Endothelial cell of umbilical vein (primary cell): ENCODE measurements at regions not wholly inside any gene's neighbourhood (a gene's known extent, or its start where the extent isn't known, plus 50 kb on each side); places are given as distances from the start of the nearest gene placed in this dataset.

ENCODE experiments used
- BruUV-seq: library from RNA; stranded (reverse); fragments of 400-500 nt; replicated peaks from 2 replicates; lab custom pipeline; 2021; lab: Mats Ljungman, UMichigan
- CTCF ChIA-PET: fragments of 300-600, 350-600 bp; sonication (Branson Sonifier 250); formaldehyde crosslinking; loops from one replicate; lab custom pipeline; 2021; ENCODE audit warnings: antibody characterized with exemption, inconsistent platforms; lab: Charles Lee
- POLR2A ChIA-PET: fragments of 300-600, 350-600 bp; sonication (Branson Sonifier 250); formaldehyde crosslinking; loops from one replicate; lab custom pipeline; 2021; ENCODE audit warnings: antibody characterized with exemption, inconsistent platforms; lab: Charles Lee
- DNase-seq: peaks from one replicate; pipeline ENCODE4 v3.0.0-alpha.2; 2011; ENCODE audit warnings: low read depth, low spot score
- FAIRE-seq: peaks from 2 replicates; lab custom pipeline; 2011; peaks lifted over from hg19 to GRCh38; lab: Jason Lieb, UNC
- H2AFZ ChIP-seq: 2 replicates; pipeline ENCODE4 v1.6.0; 2012; ENCODE audit warnings: low read depth, low read length, control low read depth, inconsistent platforms
- H3K27ac ChIP-seq: 2 replicates; pipeline ENCODE4 v1.5.1; 2011; ENCODE audit warnings: low read depth, mild to moderate bottlenecking, control low read depth, low read length, moderate library complexity; ENCODE audit not compliant: insufficient read depth
- H3K27me3 ChIP-seq, 2 experiments: 2 replicates each; pipeline versions ENCODE4 v1.6.0 to v1.6.1; 2011; ENCODE audit warnings: low read length in 2 of 2, mixed read lengths in 1 of 2; ENCODE audit not compliant: control insufficient read depth in 2 of 2, insufficient read depth in 2 of 2
- H3K36me3 ChIP-seq, 2 experiments: 2 replicates in 1 of 2; 3 replicates in 1 of 2; pipeline ENCODE4 v1.5.1; 2011; ENCODE audit warnings: low read length in 2 of 2, mild to moderate bottlenecking in 1 of 2, moderate library complexity in 1 of 2; ENCODE audit not compliant: control insufficient read depth in 2 of 2, insufficient read depth in 2 of 2; ENCODE audit errors: extremely low read depth in 1 of 2
- H3K4me1 ChIP-seq: 3 replicates; pipeline ENCODE4 v1.5.1; 2011; ENCODE audit warnings: mild to moderate bottlenecking, low read length; ENCODE audit not compliant: control insufficient read depth, insufficient read depth; ENCODE audit errors: extremely low read depth
- H3K4me2 ChIP-seq: 2 replicates; pipeline ENCODE4 v1.6.1; 2011; ENCODE audit warnings: low read length, control low read depth, mixed read lengths; ENCODE audit not compliant: insufficient read depth
- H3K4me3 ChIP-seq, 3 experiments: fragments of 200-600 bp in 1 of 3; sonication (generic), shearing (Covaris generic) in 1 of 3; replicated peaks in 1 of 3; 2 replicates each; pipeline ENCODE4 v1.5.1; 2011 to 2016; ENCODE audit warnings: control low read depth in 3 of 3, low read length in 3 of 3, mild to moderate bottlenecking in 2 of 3, inconsistent platforms in 1 of 3, low read depth in 1 of 3, moderate library complexity in 1 of 3; ENCODE audit not compliant: insufficient read depth in 1 of 3
- H3K79me2 ChIP-seq: 2 replicates; pipeline ENCODE4 v1.6.0; 2012; ENCODE audit warnings: low read length, inconsistent platforms; ENCODE audit not compliant: control insufficient read depth, insufficient read depth
- H3K9ac ChIP-seq: replicated peaks from 2 replicates; pipeline ENCODE3; 2011; ENCODE audit warnings: low read length, control low read depth; ENCODE audit not compliant: insufficient read depth; ENCODE audit errors: extremely low read depth
- H3K9me1 ChIP-seq: replicated peaks from 3 replicates; pipeline ENCODE4 v1.6.0; 2011; ENCODE audit warnings: mild to moderate bottlenecking, low read length; ENCODE audit not compliant: control insufficient read depth, insufficient read depth; ENCODE audit errors: extremely low read depth
- H3K9me3 ChIP-seq: replicated peaks from 2 replicates; pipeline ENCODE4 v1.5.1; 2012; ENCODE audit warnings: low read length, inconsistent platforms; ENCODE audit not compliant: control insufficient read depth, insufficient read depth
- H4K20me1 ChIP-seq: replicated peaks from 2 replicates; pipeline ENCODE3; 2011; ENCODE audit warnings: mild to moderate bottlenecking, low read length; ENCODE audit not compliant: control insufficient read depth, insufficient read depth; ENCODE audit errors: extremely low read depth
- EZH2 ChIP-seq: IDR thresholded peaks from 2 replicates; pipeline ENCODE4 v1.6.1; 2012; ENCODE audit warnings: borderline replicate concordance, low read depth, mild to moderate bottlenecking, moderate library complexity, low read length, inconsistent platforms; ENCODE audit not compliant: severe bottlenecking
- FOS ChIP-seq: IDR thresholded peaks from 2 replicates; pipeline ENCODE4 v1.6.1; 2011; ENCODE audit warnings: mild to moderate bottlenecking, low read length, moderate library complexity, borderline replicate concordance; ENCODE audit not compliant: insufficient read depth
- GATA2 ChIP-seq: IDR thresholded peaks from 2 replicates; pipeline ENCODE4 v1.7.0; 2011; ENCODE audit warnings: low read depth, mild to moderate bottlenecking, moderate library complexity, mixed read lengths, low read length; ENCODE audit not compliant: insufficient read length, insufficient read depth
- JUN ChIP-seq: IDR thresholded peaks from 2 replicates; pipeline ENCODE4 v1.6.1; 2011; ENCODE audit warnings: borderline replicate concordance, low read depth; ENCODE audit not compliant: insufficient read length, insufficient read depth
- MYC ChIP-seq: IDR thresholded peaks from one replicate; pipeline ENCODE4 v1.6.1; 2011; ENCODE audit warnings: mild to moderate bottlenecking, low read depth, low read length
- POLR2A ChIP-seq: IDR thresholded peaks from 2 replicates; pipeline ENCODE4 v1.6.1; 2012; ENCODE audit warnings: low read depth, mild to moderate bottlenecking, control low read depth, low read length
- POLR2AphosphoS5 ChIP-seq: IDR thresholded peaks from 2 replicates; pipeline ENCODE4 v1.6.1; 2012; ENCODE audit warnings: low read depth, mild to moderate bottlenecking, control low read depth, low read length, moderate library complexity; ENCODE audit not compliant: insufficient read depth
- dilution Hi-C: fragments of 300-500 bp; cut with MboI; formaldehyde crosslinking; loops from one replicate; pipeline ENCODE4 v1.15.0; 2019; ENCODE audit warnings: low sequenced_read_pairs; ENCODE audit not compliant: extremely low pct_ligation_motif_present
- intact Hi-C: fragments of 100-400 bp; cut with micrococcal nuclease; formaldehyde crosslinking; loops from one replicate; pipeline ENCODE4 v1.10.0; 2022
- TF ChIP-seq, protein P1 (sequence below): IDR thresholded peaks from 2 replicates; pipeline ENCODE4 v1.6.1; 2011; ENCODE audit not compliant: insufficient read depth, insufficient read length
- TF ChIP-seq, protein P2 (sequence below), 2 donors: IDR thresholded peaks; 1 replicate in 1 of 2; 2 replicates in 1 of 2; pipeline ENCODE4 v1.5.1; 2011; ENCODE audit warnings: low read length in 2 of 2, mild to moderate bottlenecking in 2 of 2, moderate library complexity in 2 of 2, control low read depth in 1 of 2, inconsistent platforms in 1 of 2, low read depth in 1 of 2; ENCODE audit not compliant: insufficient read depth in 1 of 2; ENCODE audit errors: extremely low read depth in 1 of 2

DNA sequence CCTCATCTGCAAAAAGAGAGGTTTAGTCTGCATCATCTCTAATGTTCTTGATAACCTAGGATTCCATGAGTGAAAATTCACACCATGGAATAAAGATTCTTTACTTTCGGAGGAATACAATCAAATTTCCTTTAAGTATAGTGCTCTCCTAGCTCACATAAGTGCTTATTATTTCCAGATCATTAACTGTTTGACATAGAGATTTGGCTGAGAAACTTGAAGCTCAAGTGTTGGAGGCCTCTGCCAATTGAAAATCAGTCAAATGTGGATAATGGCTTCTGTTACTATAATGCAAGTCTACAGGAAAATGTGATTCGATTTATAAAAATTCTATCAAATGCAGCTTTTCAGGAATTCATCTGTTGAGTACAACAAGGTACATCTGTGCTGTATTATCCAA lies 144.6 kb downstream of the KIF18A start:
- FAIRE-seq (no peak), DNase-seq (no peak)
- H3K9me1 ChIP-seq: no peaks in the 10 kb centered on the region
- no peak overlapping the region for H3K9ac ChIP-seq
- H2AFZ ChIP-seq: no peak overlapping the region
- no peaks in the 10 kb centered on the region for H3K36me3 ChIP-seq
- H3K27ac ChIP-seq: no peak overlapping the region
- H3K27me3 ChIP-seq: peaks cover 0 to 3% of the 10 kb centered on the region in 2 experiments
- no peaks in the 10 kb centered on the region for H3K79me2 ChIP-seq
- ChIA-PET POLR2A (no interaction called here), CTCF (interaction anchor here (0.9 to 1.3 kb wide), 2 partner anchors 9 to 10 kb away, joined by 3 to 4 read pairs; no protein-coding TSS in a partner anchor)
- H4K20me1 ChIP-seq: no peaks in the 10 kb centered on the region
- intact Hi-C loops (no loop called here), dilution Hi-C loops (no loop called here)
- TF ChIP-seq, protein P1, sequence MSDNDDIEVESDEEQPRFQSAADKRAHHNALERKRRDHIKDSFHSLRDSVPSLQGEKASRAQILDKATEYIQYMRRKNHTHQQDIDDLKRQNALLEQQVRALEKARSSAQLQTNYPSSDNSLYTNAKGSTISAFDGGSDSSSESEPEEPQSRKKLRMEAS: no peak
- TF ChIP-seq GATA2 (no peak), FOS (no peak), JUN (no peak), EZH2 (no peak), MYC (no peak), POLR2A (no peak), POLR2AphosphoS5 (no peak)
- TF ChIP-seq, protein P2, sequence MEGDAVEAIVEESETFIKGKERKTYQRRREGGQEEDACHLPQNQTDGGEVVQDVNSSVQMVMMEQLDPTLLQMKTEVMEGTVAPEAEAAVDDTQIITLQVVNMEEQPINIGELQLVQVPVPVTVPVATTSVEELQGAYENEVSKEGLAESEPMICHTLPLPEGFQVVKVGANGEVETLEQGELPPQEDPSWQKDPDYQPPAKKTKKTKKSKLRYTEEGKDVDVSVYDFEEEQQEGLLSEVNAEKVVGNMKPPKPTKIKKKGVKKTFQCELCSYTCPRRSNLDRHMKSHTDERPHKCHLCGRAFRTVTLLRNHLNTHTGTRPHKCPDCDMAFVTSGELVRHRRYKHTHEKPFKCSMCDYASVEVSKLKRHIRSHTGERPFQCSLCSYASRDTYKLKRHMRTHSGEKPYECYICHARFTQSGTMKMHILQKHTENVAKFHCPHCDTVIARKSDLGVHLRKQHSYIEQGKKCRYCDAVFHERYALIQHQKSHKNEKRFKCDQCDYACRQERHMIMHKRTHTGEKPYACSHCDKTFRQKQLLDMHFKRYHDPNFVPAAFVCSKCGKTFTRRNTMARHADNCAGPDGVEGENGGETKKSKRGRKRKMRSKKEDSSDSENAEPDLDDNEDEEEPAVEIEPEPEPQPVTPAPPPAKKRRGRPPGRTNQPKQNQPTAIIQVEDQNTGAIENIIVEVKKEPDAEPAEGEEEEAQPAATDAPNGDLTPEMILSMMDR (IDR thresholded peaks at IDR 0.05; ENCODE audit: extremely low read depth in 1 of 2, insufficient read depth in 1 of 2, low read depth in 1 of 2, low read length in 2 of 2): no peak
- no peak overlapping the region for H3K4me3 ChIP-seq
- H3K4me1 ChIP-seq: no peaks in the 10 kb centered on the region
- H3K9me3 ChIP-seq: no peaks in the 10 kb centered on the region
- no TSS peak for BruUV-seq
- no peak overlapping the region for H3K4me2 ChIP-seq
